Lower leg skin (tissue), 3 donors: ENCODE measurements at regions not wholly inside any gene's neighbourhood (a gene's known extent, or its start where the extent isn't known, plus 50 kb on each side); places are given as distances from the start of the nearest gene placed in this dataset.

ENCODE experiments used
- POLR2A ChIP-seq, 2 donors: fragments of 450-650 bp; IDR thresholded peaks; one replicate each; pipeline ENCODE4 v1.6.1; 2016 to 2017; ENCODE audit warnings: antibody characterized with exemption in 2 of 2, mild to moderate bottlenecking in 1 of 2, moderate library complexity in 1 of 2
- TF ChIP-seq, protein P1 (sequence below), 3 donors: fragments of 450-650 bp; IDR thresholded peaks; one replicate each; pipeline ENCODE4 v1.5.1; 2016; ENCODE audit warnings: antibody characterized with exemption in 3 of 3, mild to moderate bottlenecking in 3 of 3, moderate library complexity in 2 of 3

GRCh38 chr1:29620631-29621030 lies 384.3 kb downstream of the PTPRU start:
- TF ChIP-seq, protein P1, sequence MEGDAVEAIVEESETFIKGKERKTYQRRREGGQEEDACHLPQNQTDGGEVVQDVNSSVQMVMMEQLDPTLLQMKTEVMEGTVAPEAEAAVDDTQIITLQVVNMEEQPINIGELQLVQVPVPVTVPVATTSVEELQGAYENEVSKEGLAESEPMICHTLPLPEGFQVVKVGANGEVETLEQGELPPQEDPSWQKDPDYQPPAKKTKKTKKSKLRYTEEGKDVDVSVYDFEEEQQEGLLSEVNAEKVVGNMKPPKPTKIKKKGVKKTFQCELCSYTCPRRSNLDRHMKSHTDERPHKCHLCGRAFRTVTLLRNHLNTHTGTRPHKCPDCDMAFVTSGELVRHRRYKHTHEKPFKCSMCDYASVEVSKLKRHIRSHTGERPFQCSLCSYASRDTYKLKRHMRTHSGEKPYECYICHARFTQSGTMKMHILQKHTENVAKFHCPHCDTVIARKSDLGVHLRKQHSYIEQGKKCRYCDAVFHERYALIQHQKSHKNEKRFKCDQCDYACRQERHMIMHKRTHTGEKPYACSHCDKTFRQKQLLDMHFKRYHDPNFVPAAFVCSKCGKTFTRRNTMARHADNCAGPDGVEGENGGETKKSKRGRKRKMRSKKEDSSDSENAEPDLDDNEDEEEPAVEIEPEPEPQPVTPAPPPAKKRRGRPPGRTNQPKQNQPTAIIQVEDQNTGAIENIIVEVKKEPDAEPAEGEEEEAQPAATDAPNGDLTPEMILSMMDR (IDR thresholded peaks at IDR 0.05): no peak
- no peak for TF ChIP-seq POLR2A (IDR thresholded peaks at IDR 0.05)
